CD4-positive, alpha-beta memory T cell (primary cell): ENCODE measurements at regions not wholly inside any gene's neighbourhood (a gene's known extent, or its start where the extent isn't known, plus 50 kb on each side); places are given as distances from the start of the nearest gene placed in this dataset.
"Not testable (repeated sequence)": the region's sequence is repeated elsewhere in the genome, so short reads cannot be mapped to it uniquely, and the experiment has no call there.

Source experiments
- CTCF ChIA-PET: fragments of 350-600 bp; sonication (Branson Sonifier 250); formaldehyde crosslinking; loops from one replicate; lab custom pipeline; 2021; ENCODE audit warnings: inconsistent platforms; ENCODE audit not compliant: partially characterized antibody; lab: Charles Lee
- POLR2A ChIA-PET: fragments of 350-600 bp; sonication (Branson Sonifier 250); formaldehyde crosslinking; loops from one replicate; lab custom pipeline; 2021; ENCODE audit not compliant: partially characterized antibody; lab: Charles Lee
- DNase-seq, 5 donors: peaks; one replicate each; pipeline versions ENCODE4 v3.0.0 to v3.0.0-alpha.2; 2020 to 2022; ENCODE audit warnings: mixed read lengths in 1 of 5
- H3K27ac ChIP-seq: one replicate; pipeline ENCODE4 v1.7.0; 2013; ENCODE audit warnings: low read depth, low read length
- H3K27me3 ChIP-seq: 2 replicates; pipeline ENCODE4 v1.7.0; 2013; ENCODE audit warnings: mild to moderate bottlenecking, low read length, moderate library complexity; ENCODE audit not compliant: insufficient read depth
- H3K36me3 ChIP-seq: 2 replicates; pipeline ENCODE4 v1.7.0; 2013; ENCODE audit warnings: mild to moderate bottlenecking, low read length, moderate library complexity; ENCODE audit not compliant: insufficient read depth
- H3K4me1 ChIP-seq: 2 replicates; pipeline ENCODE4 v1.7.0; 2013; ENCODE audit warnings: mild to moderate bottlenecking, low read length, moderate library complexity; ENCODE audit not compliant: insufficient read depth
- H3K4me3 ChIP-seq, 2 donors: one replicate each; pipeline ENCODE4 v1.7.0; 2013; ENCODE audit warnings: low read length in 2 of 2, mild to moderate bottlenecking in 1 of 2
- H3K9me3 ChIP-seq, 2 donors: one replicate each; pipeline ENCODE4 v1.7.0; 2013; ENCODE audit warnings: low read length in 2 of 2, control low read depth in 1 of 2; ENCODE audit not compliant: control insufficient read depth in 1 of 2
- H3K27ac Mint-ChIP-seq, 7 donors: one replicate each; pipeline ENCODE4 v1.8.0; 2020 to 2021; ENCODE audit warnings: mixed read lengths in 7 of 7, mild to moderate bottlenecking in 6 of 7, inconsistent platforms in 3 of 7, moderate library complexity in 3 of 7
- H3K27me3 Mint-ChIP-seq, 2 donors: one replicate each; pipeline ENCODE4 v1.8.0; 2020 to 2021; ENCODE audit warnings: mixed read lengths in 2 of 2
- H3K36me3 Mint-ChIP-seq, 2 donors: one replicate each; pipeline ENCODE4 v1.8.0; 2020 to 2021; ENCODE audit warnings: mixed read lengths in 2 of 2, inconsistent platforms in 1 of 2, mild to moderate bottlenecking in 1 of 2
- H3K4me1 Mint-ChIP-seq, 4 donors: one replicate each; pipeline ENCODE4 v1.8.0; 2020 to 2021; ENCODE audit warnings: mixed read lengths in 4 of 4, mild to moderate bottlenecking in 1 of 4
- H3K4me3 Mint-ChIP-seq, 8 donors: one replicate each; pipeline ENCODE4 v1.8.0; 2020 to 2021; ENCODE audit warnings: mixed read lengths in 8 of 8, mild to moderate bottlenecking in 7 of 8, moderate library complexity in 6 of 8, inconsistent platforms in 3 of 8
- H3K9me3 Mint-ChIP-seq, 8 donors: one replicate each; pipeline ENCODE4 v1.8.0; 2020 to 2021; ENCODE audit warnings: mixed read lengths in 8 of 8, mild to moderate bottlenecking in 5 of 8, inconsistent platforms in 3 of 8, moderate library complexity in 1 of 8
- intact Hi-C: fragments of 100-400 bp; cut with micrococcal nuclease; formaldehyde crosslinking; loops from one replicate; pipeline ENCODE4 v1.15.1; 2023

DNA sequence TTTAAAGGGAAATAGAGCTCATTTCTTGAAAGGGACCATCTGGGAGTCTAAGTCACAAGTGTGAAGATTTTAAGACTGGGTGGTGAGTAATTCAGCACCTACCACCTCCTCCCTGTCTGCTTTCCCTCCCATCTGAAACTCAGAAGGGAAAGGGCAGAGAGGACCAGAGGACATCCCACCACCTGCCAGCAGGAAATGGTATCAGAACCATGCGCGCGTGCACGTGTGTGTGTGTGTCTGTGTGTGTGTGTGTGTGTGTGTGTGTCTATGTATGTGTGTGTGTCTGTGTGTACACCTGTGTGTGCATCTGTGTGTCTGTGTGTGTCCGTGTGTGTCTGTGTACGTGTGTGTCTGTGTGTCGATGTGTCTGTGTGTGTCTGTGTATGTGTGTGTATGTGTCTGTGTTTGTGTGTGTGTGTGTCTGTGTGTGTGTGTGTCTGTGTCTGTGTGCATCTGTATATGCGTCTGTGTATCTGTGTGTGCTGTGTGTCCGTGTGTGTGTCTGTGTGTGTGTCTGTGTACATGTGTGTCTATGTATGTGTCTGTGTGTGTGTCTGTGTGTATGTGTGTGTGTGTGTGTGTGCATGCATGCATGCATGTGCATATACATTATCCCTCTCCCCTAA is 76.8 kb downstream of the ZFP36L2 start:
- Histone ChIP-seq H3K27ac (no peak overlapping the region), H3K9me3 (no peaks in the 10 kb centered on the region), H3K36me3 (no peaks in the 10 kb centered on the region), H3K4me1 (peaks cover 43% of the 10 kb centered on the region), H3K4me3 (no peak overlapping the region), H3K27me3 (no peaks in the 10 kb centered on the region)
- ChIA-PET CTCF (interaction anchor here (0.6 to 2.3 kb wide), 8 partner anchors 9 to 79 kb away, joined by 3 to 9 read pairs (median 3); no protein-coding TSS in a partner anchor), POLR2A (interaction anchor here (1.2 to 65.0 kb wide), 7 partner anchors 8 to 59 kb away, joined by 5 to 6960 read pairs (median 6); partner anchors contain the start of gene ZFP36L2)
- no peak for DNase-seq
- intact Hi-C loops = no loop called here
- H3K4me3 Mint-ChIP-seq = peak overlapping the region; percentile 15 to 66 (median 44)
- H3K27ac Mint-ChIP-seq = peak overlapping the region; percentile 11 to 88 (median 84)
- no peaks in the 10 kb centered on the region for H3K9me3 Mint-ChIP-seq
- H3K36me3 Mint-ChIP-seq = no peaks in the 10 kb centered on the region
- peaks cover 30 to 59% (median 46%) of the 10 kb centered on the region in 4 donors for H3K4me1 Mint-ChIP-seq
- H3K27me3 Mint-ChIP-seq = no peaks in the 10 kb centered on the region

DNA sequence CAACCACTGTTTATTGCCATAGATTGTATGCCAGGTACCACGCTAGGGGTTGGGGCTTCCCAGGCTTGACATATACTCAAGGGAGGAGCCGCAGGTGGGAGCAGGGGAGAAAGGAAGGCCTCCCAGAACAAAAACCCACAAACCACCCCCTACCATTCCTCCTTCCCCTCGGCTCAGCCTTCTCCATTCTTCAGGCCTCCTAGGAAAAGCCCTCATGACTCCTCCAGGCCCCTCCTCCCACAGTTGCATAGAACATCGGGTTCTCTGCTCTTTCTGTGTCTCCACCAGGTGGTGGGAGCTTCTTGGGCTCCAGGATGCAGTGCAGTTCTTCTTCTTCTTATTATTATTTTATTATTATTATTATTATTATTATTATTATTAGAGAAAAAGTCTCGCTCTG is 80.3 kb downstream of the ZFP36L2 start:
- Histone ChIP-seq H3K36me3 (no peaks in the 10 kb centered on the region), H3K4me1 (peaks cover 32% of the 10 kb centered on the region), H3K4me3 (no peak overlapping the region), H3K9me3 (no peaks in the 10 kb centered on the region), H3K27ac (no peak overlapping the region), H3K27me3 (no peaks in the 10 kb centered on the region)
- Mint-ChIP-seq H3K9me3 (no peaks in the 10 kb centered on the region), H3K27ac (peak overlapping the region in 2 of 7 donors; percentile 53 to 79), H3K4me1 (peaks cover 30 to 51% (median 42%) of the 10 kb centered on the region in 4 donors), H3K36me3 (no peaks in the 10 kb centered on the region), H3K4me3 (no peak overlapping the region), H3K27me3 (no peaks in the 10 kb centered on the region)
- POLR2A ChIA-PET = interaction anchor here (39.8 to 65.0 kb wide), 2 partner anchors 12 to 62 kb away, joined by 1220 to 6960 read pairs; partner anchors contain the start of gene ZFP36L2
- CTCF ChIA-PET = interaction anchor here (1.1 kb wide), 1 partner anchor 83 kb away, joined by 3 read pairs; no protein-coding TSS in a partner anchor
- intact Hi-C loops = no loop called here
- DNase-seq = no peak

DNA sequence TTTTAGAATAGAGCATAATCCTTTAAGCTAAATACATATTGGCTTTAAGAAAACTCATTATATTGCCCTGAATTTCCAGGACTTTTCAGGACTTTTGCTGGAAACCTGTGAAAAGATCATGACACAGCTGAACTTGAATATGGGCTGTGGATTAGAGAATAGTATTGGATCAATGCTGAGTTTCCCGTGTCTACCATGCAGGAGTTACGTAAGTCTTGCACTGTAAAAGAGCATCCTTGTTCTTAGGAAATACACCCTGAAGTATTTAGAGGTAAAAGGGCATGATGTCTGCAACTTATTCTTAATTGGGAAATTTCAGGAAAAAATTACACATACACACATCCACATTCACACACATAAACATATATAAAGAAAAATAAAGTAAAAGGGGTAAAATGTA is 82.1 kb downstream of the ZFP36L2 start:
- Mint-ChIP-seq H3K4me3 (peak overlapping the region in 1 of 8 donors; percentile 36), H3K9me3 (peaks cover 0 to 3% (median 0%) of the 10 kb centered on the region in 8 donors), H3K27me3 (no peaks in the 10 kb centered on the region), H3K4me1 (peaks cover 30 to 56% (median 43%) of the 10 kb centered on the region in 4 donors), H3K27ac (peak overlapping the region in 6 of 7 donors; percentile 7 to 72 (median 60)), H3K36me3 (no peaks in the 10 kb centered on the region)
- intact Hi-C loops = no loop called here
- Histone ChIP-seq H3K27ac (no peak overlapping the region), H3K9me3 (no peaks in the 10 kb centered on the region), H3K36me3 (no peaks in the 10 kb centered on the region), H3K4me3 (no peak overlapping the region), H3K27me3 (no peaks in the 10 kb centered on the region), H3K4me1 (peaks cover 38% of the 10 kb centered on the region)
- DNase-seq = no peak
- ChIA-PET POLR2A (interaction anchor here (1.5 to 65.0 kb wide), 4 partner anchors 10 to 64 kb away, joined by 4 to 6960 read pairs (median 614); partner anchors contain the start of gene ZFP36L2), CTCF (interaction anchor here (1.1 to 18.4 kb wide), 2 partner anchors 15 to 30 kb away, joined by 5 to 361 read pairs; no protein-coding TSS in a partner anchor)

DNA sequence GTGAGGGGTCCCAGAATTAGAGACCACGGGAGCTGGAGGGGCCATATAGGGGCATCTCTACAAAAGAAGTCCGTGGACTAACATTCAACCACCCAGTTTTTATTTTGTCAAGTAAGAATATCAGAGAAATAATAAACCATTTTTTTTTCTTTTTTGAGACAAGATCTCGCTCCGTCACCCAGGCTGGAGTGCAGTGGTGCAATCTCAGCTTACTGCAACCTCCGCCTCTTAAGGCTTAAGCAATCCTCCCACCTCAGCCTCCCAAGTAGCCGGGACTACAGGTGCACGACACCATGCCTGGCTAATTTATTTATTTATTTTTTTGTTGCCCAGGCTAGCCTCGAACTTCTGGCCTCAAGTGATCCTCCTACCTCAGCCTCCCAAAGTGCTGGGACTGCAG is 82.7 kb downstream of the ZFP36L2 start:
- H3K4me1 ChIP-seq = peaks cover 39% of the 10 kb centered on the region
- intact Hi-C loops = no loop called here

DNA sequence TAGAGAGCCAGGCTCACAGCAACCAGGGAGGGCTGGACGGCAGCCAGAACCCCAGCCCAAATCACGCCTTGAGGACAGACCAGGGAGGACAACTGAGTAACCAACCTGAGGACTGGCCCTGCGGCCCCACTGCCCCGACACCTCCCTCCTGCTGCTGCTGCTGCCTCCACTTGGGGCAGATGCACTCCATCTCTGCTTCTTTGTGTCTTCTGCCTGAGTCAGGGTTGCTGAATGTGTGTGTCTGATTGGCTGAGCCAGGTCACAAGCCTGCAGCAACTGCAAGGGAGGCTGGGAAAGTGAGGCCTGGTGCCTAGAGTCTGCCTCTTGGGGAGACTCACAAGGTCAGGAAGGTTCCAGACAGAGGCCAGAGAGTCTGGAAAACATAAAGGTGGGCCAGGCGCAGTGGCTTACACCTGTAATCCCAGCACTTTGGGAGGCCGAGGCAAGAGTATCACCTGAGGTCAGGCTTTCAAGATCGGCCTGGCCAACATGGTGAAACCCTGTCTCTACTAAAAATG is 83.4 kb downstream of the ZFP36L2 start:
- H3K36me3 ChIP-seq = no peaks in the 10 kb centered on the region
- no peaks in the 10 kb centered on the region for H3K27me3 Mint-ChIP-seq
- H3K36me3 Mint-ChIP-seq = no peaks in the 10 kb centered on the region
- peaks cover 0 to 3% (median 0%) of the 10 kb centered on the region in 8 donors for H3K9me3 Mint-ChIP-seq
- no peaks in the 10 kb centered on the region for H3K9me3 ChIP-seq
- POLR2A ChIA-PET = interaction anchor here (1.5 to 65.0 kb wide), 4 partner anchors 9 to 66 kb away, joined by 4 to 6960 read pairs (median 614); partner anchors contain the start of gene ZFP36L2
- H3K4me3 ChIP-seq = no peak overlapping the region
- peaks cover 33 to 61% (median 45%) of the 10 kb centered on the region in 4 donors for H3K4me1 Mint-ChIP-seq
- CTCF ChIA-PET = interaction anchor here (18.4 kb wide), 1 partner anchor 32 kb away, joined by 361 read pairs; no protein-coding TSS in a partner anchor
- H3K27ac ChIP-seq = peak overlapping the region; percentile 28
- peak overlapping the region; percentile 12 to 87 (median 72) for H3K4me3 Mint-ChIP-seq
- H3K27me3 ChIP-seq = no peaks in the 10 kb centered on the region
- H3K27ac Mint-ChIP-seq = peak overlapping the region; percentile 5 to 96 (median 87)
- peaks cover 47% of the 10 kb centered on the region for H3K4me1 ChIP-seq
- intact Hi-C loops = no loop called here
- peak in 1 of 5 donors; percentile 50 for DNase-seq

More for the DNA sequence above, 82.7 kb downstream of the ZFP36L2 start:
- Histone ChIP-seq H3K27ac (no peak overlapping the region), H3K9me3 (no peaks in the 10 kb centered on the region), H3K27me3 (no peaks in the 10 kb centered on the region), H3K4me3 (no peak overlapping the region), H3K36me3 (no peaks in the 10 kb centered on the region)
- H3K4me3 Mint-ChIP-seq = peak overlapping the region in 1 of 8 donors; percentile 36
- ChIA-PET POLR2A (interaction anchor here (1.5 to 65.0 kb wide), 4 partner anchors 10 to 65 kb away, joined by 4 to 6960 read pairs (median 614); partner anchors contain the start of gene ZFP36L2), CTCF (interaction anchor here (1.1 to 18.4 kb wide), 2 partner anchors 16 to 31 kb away, joined by 5 to 361 read pairs; no protein-coding TSS in a partner anchor)
- no peaks in the 10 kb centered on the region for H3K36me3 Mint-ChIP-seq
- H3K27me3 Mint-ChIP-seq = no peaks in the 10 kb centered on the region
- H3K4me1 Mint-ChIP-seq = peaks cover 28 to 54% (median 41%) of the 10 kb centered on the region in 4 donors
- H3K9me3 Mint-ChIP-seq = peaks cover 0 to 3% (median 0%) of the 10 kb centered on the region in 8 donors
- no peak for DNase-seq
- peak overlapping the region in 5 of 7 donors; percentile 7 to 72 (median 63) for H3K27ac Mint-ChIP-seq

DNA sequence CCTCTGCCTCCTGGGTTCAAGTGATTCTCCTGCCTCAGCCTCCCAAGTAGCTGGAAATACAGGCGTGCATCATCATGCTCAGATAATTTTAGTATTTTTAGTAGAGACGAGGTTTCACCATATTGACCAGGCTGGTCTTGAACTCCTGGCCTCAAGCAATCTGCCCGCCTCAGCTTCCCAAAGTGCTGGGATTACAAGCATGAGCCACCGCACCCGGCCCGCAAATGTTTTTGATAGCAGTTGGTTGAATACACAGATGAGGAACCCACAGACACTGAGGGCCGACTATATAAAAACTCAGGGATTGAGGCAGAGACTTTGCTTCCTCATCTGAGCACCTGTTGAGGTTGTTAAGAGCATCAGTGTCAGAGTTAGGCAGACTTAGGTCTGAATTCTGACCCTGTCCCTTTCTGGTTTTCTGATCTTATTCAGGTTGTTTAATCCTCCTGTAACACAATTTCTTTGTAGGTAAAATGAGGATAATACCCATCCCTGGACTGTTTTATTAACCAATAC is 84.7 kb downstream of the ZFP36L2 start:
- intact Hi-C loops, H3K36me3 ChIP-seq, H3K27ac ChIP-seq, H3K36me3 Mint-ChIP-seq, H3K27me3 ChIP-seq, H3K9me3 Mint-ChIP-seq, H3K9me3 ChIP-seq, DNase-seq, H3K4me3 ChIP-seq, H3K27me3 Mint-ChIP-seq: not testable (repeated sequence)
- POLR2A ChIA-PET = interaction anchor here (2.6 to 65.0 kb wide), 4 partner anchors 9 to 67 kb away, joined by 9 to 6960 read pairs (median 631); partner anchors contain the start of gene ZFP36L2
- CTCF ChIA-PET = interaction anchor here (17.7 to 18.4 kb wide), 2 partner anchors 33 to 89 kb away, joined by 361 to 445 read pairs; partner anchors contain the start of gene ZFP36L2
- peak overlapping the region in 4 of 8 donors; percentile 5 to 57 (median 26) for H3K4me3 Mint-ChIP-seq
- peak overlapping the region in 6 of 7 donors; percentile 29 to 85 (median 69) for H3K27ac Mint-ChIP-seq
- peaks cover 42 to 74% (median 52%) of the 10 kb centered on the region in 4 donors for H3K4me1 Mint-ChIP-seq
- peaks cover 60% of the 10 kb centered on the region for H3K4me1 ChIP-seq
